ENCODE measurements at regions not wholly inside any gene's neighbourhood (a gene's known extent, or its start where the extent isn't known, plus 50 kb on each side); places are given as distances from the start of the nearest gene placed in this dataset.

DNA sequence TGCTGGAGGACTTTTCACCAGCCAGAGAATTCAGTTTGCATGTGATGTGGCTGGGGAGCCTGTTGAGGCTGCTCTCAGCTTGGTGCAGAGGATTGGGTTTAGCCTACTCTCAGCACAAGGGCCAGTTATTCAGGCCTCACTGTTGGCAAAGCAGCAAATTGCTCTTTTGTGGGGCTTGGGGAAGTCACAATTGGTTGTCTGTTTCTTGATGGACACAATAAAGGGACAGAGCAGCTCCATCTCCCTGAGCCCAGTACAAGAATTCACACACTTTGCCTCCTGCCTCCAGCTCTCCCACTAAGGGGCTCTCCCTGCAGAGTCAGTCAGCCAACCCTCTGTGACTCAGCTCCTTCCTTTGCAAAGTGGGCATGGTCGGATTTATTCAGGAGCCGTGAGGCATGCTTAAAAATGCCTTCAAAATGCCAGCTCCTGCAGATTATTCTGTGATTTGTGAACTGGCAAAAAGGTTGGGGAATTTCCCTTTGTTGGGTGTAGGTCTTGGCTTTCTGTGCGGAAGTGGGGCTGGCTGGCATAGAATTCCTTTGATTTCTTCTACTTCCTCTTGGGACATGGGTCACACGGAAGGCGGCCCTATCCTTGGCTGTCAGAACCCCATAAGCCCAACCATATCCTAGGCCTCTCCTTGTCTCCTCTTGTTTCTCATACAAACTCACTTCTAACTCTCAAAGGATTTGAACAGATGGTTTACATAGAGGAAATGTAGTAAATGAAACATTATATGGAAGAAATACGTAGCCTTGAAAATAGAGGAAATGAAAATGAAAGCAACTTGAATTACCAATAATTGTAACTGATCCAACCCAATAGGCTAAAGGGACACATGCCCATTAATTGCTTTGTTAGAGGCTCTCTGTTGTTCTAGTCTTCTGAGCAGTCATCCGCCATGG is 118.7 kb upstream of the CD180 start:
- H3K9me3 ChIP-seq, result peaks cover 0 to 15% (median 0%) of the 10 kb centered on the region in 11 donors
- TF ChIP-seq, protein P1, sequence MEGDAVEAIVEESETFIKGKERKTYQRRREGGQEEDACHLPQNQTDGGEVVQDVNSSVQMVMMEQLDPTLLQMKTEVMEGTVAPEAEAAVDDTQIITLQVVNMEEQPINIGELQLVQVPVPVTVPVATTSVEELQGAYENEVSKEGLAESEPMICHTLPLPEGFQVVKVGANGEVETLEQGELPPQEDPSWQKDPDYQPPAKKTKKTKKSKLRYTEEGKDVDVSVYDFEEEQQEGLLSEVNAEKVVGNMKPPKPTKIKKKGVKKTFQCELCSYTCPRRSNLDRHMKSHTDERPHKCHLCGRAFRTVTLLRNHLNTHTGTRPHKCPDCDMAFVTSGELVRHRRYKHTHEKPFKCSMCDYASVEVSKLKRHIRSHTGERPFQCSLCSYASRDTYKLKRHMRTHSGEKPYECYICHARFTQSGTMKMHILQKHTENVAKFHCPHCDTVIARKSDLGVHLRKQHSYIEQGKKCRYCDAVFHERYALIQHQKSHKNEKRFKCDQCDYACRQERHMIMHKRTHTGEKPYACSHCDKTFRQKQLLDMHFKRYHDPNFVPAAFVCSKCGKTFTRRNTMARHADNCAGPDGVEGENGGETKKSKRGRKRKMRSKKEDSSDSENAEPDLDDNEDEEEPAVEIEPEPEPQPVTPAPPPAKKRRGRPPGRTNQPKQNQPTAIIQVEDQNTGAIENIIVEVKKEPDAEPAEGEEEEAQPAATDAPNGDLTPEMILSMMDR (IDR thresholded peaks at IDR 0.05), result no peak
- intact Hi-C loops (cut with DNase I), result loop anchor here in 1 of 10 donors (10.0 kb wide), 1 partner anchor 1169 kb away; no protein-coding TSS in a partner anchor
- H3K4me3 ChIP-seq, result no peak overlapping the region
- peak overlapping the region in 5 of 10 donors; percentile 9 to 74 (median 34) for H3K27ac ChIP-seq
- ATAC-seq, result peak in 6 of 8 donors; percentile 21 to 58 (median 52)
- 57 to 69% methylated on average over 7 of the region's 7 CpGs for WGBS, 2 donors
- peaks cover 0 to 13% (median 0%) of the 10 kb centered on the region in 9 donors for H3K4me1 ChIP-seq
- H3K36me3 ChIP-seq, result no peaks in the 10 kb centered on the region
- no peak for DNase-seq
- H3K27me3 ChIP-seq, result no peaks in the 10 kb centered on the region

DNA sequence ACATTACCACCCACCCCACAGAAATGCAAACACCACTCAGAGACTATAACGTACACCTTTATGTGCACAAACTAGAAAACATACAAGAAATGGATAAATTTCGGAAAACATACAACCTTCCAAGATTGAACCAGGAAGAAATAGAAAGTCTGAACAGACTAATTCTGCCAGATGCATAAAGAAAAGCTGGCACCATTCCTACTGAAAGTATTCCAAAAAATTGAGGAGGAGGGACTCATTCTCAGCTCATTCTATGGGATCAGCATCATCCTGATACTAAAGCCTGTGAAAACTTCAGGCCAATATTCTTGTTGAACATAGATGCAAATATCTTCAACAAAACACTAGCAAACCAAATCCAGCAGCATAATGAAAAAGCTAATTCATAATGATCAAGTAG is 115.1 kb upstream of the CD180 start:
- ATAC-seq, result no peak

DNA sequence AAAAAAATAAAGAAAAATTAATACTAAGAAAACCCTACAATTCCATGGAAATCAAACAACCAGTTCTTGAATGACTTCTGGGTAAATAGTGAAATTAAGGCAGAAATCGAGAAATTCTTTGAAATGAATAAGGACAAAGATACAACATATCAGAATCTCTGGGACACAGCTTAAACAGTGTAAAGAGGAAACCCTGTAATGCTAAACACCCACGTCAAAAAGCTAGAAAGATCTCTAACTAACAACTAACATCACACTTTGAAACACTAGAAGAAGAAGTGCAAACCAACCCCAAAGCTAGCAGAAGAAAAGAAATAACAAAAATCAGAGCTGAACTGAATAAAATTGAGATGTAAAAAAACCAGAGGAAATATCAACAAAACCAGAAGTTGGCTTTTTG is 114.6 kb upstream of the CD180 start:
- TF ChIP-seq, protein P1 (IDR thresholded peaks at IDR 0.05), result no peak
- Histone ChIP-seq H3K27me3 (no peaks in the 10 kb centered on the region), H3K27ac (no peak overlapping the region), H3K4me1 (peaks cover 0 to 19% (median 0%) of the 10 kb centered on the region in 9 donors), H3K36me3 (no peaks in the 10 kb centered on the region), H3K4me3 (no peak overlapping the region), H3K9me3 (peaks cover 0 to 17% (median 0%) of the 10 kb centered on the region in 11 donors)
- ATAC-seq (no peak), DNase-seq (no peak)
- WGBS, 2 donors, result 80 to 81% methylated on average over 2 of the region's 2 CpGs
- intact Hi-C loops (cut with DNase I), result loop anchor here in 1 of 10 donors (10.0 kb wide), 1 partner anchor 1174 kb away; no protein-coding TSS in a partner anchor

More for the DNA sequence above, 115.1 kb upstream of the CD180 start:
- Histone ChIP-seq H3K27ac (no peak overlapping the region), H3K36me3 (no peaks in the 10 kb centered on the region), H3K4me3 (no peak overlapping the region), H3K4me1 (peaks cover 0 to 14% (median 0%) of the 10 kb centered on the region in 9 donors), H3K9me3 (peaks cover 0 to 17% (median 0%) of the 10 kb centered on the region in 11 donors), H3K27me3 (no peaks in the 10 kb centered on the region)
- DNase-seq, result no peak
- WGBS, 2 donors, result 91 to 96% methylated on average over 2 of the region's 2 CpGs
- TF ChIP-seq, protein P1 (IDR thresholded peaks at IDR 0.05), result no peak
- intact Hi-C loops (cut with DNase I), result loop anchor here in 1 of 10 donors (10.0 kb wide), 1 partner anchor 1173 kb away; no protein-coding TSS in a partner anchor

DNA sequence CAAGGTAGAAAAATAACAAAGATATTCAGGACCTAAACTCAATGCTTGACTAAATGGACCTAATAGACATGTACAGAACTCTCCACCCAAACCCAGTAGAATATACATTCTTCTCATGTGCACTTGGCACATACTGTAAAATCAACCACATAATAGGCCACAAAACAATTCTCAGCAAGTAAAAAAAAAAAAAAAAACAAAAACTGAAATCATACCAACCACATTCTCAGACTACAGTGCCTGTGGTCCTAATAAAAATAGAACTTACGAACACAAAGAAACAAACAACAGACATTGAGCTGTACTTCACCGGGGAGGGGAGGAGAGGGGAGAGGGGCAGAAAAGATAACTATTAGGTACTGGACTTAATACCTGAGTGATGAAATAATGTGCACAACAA is 114.1 kb upstream of the CD180 start:
- no peaks in the 10 kb centered on the region for H3K36me3 ChIP-seq
- DNase-seq, result no peak
- no peaks in the 10 kb centered on the region for H3K27me3 ChIP-seq
- no peak overlapping the region for H3K27ac ChIP-seq
- no peak overlapping the region for H3K4me3 ChIP-seq
- intact Hi-C loops (cut with DNase I), result loop anchor here in 1 of 10 donors (10.0 kb wide), 1 partner anchor 1174 kb away; no protein-coding TSS in a partner anchor
- peaks cover 0 to 20% (median 4%) of the 10 kb centered on the region in 9 donors for H3K4me1 ChIP-seq
- ATAC-seq, result no peak
- H3K9me3 ChIP-seq, result peaks cover 0 to 17% (median 0%) of the 10 kb centered on the region in 11 donors
- TF ChIP-seq, protein P1 (IDR thresholded peaks at IDR 0.05), result no peak
- WGBS, 2 donors, result 67 to 77% methylated on average over 2 of the region's 2 CpGs

Data from heart right ventricle (tissue), 16 donors.